ENCODE measurements at regions not wholly inside any gene's neighbourhood (a gene's known extent, or its start where the extent isn't known, plus 50 kb on each side); places are given as distances from the start of the nearest gene placed in this dataset.
A peak's percentile ranks its signal among the peaks of the same experiment; 100 is the strongest.

DNA sequence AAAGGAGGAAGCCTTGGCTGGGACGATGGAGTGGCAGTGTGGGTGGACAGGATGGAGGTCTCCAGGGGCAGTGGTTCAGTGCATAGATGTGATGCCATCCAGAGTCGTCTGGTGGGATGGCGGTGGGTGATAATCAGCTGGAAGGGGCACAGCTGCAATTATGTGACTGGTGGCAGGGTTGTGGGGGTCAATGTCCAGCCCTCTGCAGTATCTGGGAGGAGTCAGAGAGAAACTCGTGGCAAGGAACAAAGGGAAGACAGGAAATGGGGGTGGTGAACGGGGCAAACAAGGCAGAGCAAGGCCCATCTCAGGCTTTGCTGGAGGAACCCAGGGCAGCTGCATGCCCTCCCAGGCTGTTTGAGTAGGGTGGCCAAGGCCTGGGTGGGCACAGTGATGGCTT, 118.3 kb upstream of the USP24 start:
- no peak for DNase-seq

DNA sequence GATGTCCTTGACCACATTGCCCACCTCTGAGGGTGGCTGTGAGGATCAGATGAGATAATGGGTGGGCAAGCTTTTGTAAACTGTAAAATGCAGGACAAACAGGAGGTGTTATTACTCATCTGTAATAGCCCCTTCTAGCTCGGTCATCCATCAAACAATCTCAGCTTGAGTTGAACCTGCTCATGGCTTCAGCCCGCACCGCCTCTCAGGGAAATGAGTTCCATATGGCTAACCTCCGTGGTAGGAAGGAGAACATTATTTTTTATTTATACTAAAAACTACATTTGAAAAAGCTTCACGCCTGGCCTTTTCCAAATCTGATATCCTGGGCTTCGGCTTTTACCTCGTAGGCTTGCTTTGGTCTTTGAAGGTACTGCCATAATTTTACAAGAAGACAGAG, 116.2 kb upstream of the USP24 start:
- no peak for DNase-seq

DNA sequence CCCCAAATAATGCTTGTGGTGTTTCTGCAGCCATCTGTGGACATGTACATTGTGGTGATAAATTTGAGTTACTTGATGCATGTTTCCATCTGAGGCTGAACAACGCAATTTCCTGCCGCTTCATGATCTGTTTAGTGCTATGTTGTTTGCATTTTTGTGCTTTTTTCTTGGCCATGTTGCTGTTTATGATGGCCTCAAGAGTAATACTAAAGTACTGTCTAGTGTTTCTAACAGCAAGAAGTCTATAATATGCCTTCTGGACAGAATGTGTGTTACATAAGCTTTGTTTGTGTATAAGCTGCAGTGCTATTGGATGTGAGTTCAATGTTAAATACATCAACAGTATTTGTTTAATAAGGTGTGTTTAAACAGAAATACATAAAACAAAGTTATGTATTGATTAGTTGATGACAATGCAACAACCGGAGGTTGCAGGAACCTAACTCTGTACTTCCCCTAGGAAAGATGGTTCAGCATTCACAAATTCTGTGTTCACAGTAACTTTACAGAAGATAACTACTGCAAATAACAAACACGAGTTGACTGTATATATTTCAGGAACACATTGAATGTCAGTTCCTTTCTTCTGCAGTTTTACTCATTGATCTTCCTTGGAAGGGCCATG, 114.8 kb upstream of the USP24 start:
- DNase-seq: no peak

DNA sequence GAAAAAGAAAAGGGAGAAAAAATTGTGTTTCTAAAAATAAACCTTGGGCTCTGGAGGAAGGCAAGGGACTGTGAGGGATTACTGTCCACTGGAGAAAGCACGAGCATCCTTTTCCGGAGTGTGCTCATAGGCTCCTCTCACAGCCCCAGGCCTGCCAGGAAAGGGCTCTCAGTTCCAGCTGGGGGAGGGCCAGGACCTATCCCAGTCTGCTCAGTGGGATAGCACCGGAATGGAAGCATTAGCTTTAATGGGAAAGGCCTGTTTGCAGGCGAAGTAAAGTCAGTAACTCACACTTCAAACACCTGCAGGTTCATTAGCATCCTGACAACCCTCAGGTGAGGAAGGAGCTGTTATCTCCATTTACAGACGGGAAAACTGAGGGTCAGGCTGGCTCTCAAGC, 113.9 kb upstream of the USP24 start:
- DNase-seq: no peak

DNA sequence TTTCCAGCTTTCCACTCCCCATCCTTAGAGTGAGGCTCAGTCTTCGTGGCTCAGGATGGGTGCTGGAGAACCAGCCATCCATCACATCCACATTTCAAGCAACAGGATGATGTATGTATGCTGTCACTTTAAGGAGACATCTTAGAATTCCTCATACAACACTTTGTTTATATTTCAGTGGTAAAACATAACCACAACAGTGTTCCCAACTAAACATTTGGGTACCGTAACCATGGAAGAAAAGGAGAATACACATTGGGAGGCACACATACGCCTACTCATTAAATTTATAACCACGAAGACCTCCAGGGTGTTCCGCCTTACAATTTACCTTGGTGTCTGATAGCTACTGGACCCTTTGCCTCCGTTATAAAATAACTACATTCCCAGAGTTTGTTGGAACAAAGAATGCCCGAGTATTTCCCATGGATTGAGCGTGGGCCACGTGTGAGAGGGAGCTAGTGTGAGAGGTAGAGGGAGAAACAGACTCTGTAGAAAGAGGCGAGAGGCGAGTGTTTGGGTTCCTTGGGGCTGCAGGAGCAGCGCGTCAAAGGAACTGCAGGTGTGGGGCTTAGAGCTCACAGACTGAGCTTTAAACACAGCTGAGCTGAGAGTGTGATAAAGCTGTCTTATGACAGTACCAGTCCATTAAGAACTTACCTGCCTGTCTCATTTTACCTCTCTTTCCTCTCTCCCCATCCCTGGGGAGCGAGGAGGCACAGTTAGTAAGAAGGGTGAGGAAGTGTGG, 111.5 kb upstream of the USP24 start:
- no peak for DNase-seq

DNA sequence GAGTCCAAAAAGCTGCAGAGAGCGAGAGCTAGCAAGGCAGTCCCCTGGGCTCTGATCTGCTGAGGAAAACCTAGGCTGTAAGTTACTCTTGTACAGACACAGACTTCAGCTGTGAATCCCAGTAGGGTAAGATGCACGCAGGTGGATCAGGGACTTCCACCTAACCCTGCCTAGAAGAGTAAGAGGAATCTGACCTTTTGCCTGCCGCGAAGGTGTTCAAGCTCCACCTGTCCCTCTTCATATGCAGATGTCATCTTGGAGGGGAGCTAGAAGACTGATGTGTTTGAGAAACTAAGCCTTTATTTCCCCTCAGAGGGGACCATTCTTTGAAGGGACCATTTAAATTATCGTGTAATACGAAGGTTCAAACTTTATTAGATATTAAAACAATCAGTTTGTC, 108.6 kb upstream of the USP24 start:
- DNase-seq: no peak

DNA sequence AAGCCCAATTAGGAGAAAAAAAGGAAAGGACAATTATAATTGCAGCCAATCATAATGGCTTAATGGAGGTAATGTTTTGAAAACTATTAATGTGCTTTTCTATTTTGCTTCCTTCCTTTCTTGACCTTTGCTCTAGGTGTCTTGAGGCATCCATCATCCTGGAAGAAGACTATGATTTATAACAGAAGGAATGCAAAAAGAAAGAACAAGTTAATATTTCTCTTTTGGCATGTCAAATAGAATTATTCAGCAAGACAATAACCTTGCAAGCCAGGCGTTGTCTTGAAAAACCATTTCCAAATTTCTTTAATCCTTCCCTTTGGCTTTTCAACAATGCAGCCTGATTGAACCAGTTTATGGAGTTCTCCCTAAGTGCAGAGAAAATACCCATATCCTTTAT, 107.7 kb upstream of the USP24 start:
- DNase-seq: no peak

DNA sequence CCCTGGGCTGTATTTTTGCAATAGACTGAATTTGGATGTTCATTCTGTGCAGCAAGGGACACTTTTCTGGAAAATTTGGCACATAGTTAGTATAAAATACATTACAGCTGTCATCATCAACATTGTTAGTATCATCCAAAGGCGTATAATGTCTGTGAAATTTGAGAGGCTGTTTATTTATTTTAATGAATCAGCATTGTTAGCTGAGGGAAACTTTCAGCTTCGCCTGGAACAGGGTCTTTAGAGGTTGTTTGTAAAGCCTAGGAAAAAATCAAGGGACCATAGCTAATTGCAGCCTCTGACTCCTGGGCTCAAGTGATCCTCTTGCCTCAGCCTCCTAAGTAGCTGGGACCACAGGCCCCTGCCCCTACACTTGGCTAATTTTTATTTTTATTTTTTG, 106.8 kb upstream of the USP24 start:
- DNase-seq: no peak

DNA sequence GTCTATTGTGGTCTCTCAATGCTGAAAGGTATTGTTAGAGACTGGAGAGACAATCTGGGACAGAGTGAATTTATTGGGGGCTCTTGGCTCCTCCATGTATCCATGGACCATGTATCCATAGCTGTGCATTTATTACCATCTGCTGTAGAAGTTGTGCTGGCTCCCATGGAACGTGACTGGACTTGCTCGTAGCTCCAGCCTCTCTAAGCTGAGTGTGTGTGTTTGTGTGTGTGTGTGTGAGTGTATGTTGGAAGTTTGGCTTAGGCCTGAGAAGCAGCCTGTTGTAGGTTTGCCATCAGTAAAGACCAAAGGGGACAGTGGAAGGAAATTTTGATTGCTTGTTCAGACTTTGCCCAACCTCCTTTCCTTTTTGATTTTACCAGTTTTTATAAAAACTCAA, 105.7 kb upstream of the USP24 start:
- no peak for DNase-seq

DNA sequence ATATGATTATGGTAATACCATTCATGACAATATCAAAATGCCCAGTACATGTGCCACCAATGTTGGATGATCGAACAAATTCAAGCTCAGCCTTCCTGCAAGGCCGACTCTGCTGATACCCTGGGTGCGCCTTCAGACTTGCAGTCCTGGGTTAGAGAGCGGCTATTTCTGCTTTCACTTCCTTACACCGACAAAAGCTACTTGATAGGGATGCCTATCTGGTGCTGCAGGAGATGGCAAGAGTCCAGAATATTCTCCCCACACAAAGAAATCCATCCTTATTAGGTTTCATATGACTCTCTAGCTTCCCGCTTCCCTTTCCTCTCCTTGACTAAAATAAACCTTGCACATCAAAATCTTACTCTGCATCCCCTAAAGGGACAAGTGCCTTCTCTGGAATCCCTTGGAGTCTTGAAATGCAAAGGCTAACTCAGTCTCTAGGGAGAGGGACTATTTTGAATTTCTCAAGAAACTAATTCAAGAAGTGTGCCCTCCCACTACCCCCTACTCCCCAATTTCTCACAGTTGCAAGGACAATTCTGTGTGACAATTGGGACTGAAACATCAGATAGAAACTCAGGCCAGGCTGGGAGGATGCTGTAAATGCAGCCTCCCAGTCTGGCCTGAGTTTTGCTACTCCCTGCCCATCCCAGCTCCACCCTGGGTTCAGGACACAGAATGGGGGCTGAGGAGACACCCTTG, 103.1 kb upstream of the USP24 start:
- no peak for DNase-seq

DNA sequence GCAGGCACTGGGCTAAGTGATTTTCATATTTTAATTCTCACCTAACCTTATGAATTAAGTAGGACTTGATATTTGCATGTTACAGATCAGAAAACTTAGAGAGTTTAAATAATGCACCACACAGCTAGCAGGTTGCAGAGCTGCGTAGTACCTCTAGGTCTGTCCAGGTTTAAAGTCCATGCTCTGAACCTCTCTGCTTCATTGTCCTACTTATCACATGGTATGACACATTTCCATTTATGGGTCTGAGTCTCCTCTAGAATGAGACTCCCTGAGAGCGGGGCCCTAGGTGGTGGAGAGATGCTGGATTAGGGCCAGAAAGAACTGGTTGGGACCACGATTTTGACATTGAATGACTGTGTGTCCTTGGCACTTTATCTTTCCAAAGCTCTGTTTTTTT, 102.5 kb upstream of the USP24 start:
- DNase-seq: no peak

DNA sequence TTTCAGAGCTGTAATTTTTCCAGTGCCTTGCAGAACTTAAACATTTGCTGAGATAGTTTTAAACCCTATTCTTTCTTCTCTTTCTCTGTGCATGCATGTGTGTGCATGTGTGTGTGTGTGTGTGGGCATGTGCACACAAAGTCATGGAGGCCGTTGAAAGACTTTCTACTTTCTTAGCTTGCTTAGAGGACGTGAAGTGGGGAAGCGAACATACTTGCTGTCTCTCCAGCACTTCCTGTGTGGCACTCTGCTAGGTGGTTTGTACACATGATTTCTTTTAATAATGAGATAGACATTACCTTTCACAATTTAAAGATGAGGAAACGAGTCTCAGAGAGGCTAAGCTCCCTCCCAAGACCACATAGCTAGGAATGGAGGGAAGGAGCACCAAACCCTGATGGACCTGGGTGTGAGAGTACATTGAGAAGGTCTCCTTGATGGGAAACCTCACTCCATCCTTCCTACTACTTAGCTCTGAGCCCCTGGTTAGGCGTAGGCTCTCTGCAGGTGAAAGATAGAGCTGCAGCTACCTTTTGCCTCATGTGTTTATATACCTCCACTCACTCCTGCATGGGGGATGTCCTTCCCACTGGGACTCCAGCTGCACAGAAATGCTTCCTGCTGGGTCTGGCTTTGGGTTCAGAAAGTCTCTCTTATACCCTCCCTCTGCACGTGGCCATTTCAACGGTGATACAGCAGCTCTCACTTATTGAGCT, 101.9 kb upstream of the USP24 start:
- DNase-seq: no peak

DNA sequence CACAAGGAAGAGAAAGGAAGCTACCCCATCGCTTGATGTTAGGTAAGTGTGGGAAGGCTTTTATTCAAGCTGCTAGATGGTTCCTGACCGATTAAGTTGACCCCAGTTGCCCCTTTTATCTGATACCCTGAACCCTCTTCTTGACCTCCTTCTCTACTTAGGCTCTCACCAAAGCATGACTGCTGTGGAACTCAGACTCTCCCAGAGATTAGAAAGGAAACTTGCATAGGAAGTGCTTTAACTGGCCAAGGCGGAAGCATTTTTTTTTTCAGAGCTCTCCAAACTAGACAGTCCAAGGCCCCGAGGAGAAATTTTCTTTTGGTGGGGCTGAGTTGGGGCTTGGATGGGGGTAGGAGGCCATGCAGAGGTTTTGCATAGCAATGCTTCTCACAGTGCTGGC, 101.3 kb upstream of the USP24 start:
- DNase-seq: no peak

DNA sequence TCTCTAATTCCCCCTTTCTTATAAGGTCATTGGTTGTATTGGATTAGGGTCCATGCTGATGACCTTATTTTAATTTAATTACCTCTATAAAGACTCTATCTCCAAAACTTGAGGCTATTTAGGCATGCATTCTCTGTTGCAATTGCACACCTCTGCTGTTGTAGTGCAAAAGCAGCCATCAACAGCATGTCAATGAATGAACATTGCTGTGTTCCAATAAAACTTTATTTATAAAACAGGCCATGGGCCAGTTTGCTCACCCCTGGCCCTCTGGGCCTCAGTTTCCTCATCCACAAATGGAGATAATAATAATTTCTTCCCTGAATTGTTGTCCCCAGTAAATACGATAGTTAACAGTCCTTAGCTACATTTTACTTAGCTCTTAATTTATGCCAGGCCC, 100.4 kb upstream of the USP24 start:
- no peak for DNase-seq

DNA sequence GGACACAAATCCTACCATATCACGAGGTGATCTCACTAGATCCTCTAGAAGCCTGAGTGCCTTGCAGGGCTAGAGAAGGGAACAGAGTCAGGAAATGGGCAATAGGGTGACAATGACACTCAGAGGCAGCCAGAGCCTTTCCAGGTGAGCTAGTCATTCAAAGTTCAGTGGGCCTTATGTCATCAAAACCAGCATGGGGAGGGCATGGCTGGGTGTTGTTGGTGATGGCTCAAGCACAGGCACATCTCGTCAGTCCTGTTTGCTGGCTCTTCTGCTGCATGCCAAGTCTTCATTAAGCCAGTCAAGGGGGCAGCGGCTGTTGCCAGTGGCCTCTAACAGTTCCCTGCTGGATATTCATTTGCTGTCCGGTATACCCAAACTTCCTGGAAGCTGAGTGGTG, 99.6 kb upstream of the USP24 start:
- no peak for DNase-seq

DNA sequence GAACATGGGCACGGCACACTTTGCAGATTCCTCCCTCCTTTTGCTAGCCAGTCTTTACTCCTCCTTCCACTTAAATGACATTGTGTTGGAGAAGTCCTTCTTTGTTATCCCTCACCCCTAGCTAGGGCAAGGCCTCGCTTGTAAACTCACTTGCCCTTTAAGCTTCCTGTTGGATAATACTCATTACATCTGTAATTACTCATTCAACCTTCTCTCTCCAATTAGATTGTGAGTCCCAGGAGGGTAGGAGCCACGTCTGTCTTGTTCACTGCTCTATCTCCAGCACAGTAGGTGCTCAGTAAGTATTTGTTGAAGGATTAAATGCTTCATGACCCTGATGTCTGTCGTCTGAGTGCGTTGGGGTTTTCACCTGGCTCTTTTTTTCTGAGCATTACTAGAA, 98.7 kb upstream of the USP24 start:
- no peak for DNase-seq

DNA sequence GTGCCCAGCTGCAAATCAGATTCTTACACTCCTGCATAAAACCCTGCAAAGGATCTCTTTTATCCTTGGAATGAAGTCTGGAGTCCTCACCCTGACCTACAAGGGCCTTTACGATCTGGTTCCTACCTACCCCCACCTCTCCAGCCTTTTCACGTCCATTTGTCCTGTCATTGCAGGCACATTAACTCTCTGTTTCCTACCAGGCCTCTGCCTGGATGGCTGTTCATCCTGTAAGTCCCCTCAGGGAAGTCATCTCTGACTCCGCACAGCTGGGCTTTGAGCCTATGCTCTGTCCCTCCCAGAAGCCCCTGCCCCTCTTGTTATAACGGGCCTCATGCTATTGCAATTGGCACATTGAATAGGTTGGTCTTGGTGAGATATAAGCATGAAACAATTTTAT, 96.8 kb upstream of the USP24 start:
- DNase-seq: no peak

DNA sequence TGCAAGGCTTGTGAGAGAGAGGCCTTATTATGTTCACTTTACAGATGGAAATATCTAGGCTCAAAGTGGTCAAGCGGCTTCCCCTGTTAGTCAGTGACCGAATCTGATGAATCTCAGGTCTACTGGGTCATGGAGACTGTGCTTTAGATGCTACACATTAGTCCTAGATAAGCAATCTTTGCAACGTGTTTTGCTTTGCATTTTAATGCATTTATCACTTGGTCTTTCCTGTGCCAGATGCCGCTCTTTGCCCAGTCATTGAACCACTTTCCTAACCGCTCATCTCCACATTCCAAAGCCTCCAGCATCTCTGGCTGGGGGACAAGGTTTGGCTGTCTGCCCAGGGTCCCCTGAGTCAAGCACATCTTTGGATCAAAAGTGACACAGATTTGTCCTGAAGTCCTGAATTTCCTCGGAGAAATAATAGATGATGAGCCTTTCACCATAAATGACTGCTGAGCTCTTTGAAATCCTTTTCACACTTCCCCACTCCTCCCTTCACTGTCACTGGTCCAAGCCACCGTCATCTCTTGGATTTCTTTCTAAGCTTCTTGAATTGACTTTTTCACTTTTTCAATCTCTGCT, 96.0 kb upstream of the USP24 start:
- no peak for DNase-seq

DNA sequence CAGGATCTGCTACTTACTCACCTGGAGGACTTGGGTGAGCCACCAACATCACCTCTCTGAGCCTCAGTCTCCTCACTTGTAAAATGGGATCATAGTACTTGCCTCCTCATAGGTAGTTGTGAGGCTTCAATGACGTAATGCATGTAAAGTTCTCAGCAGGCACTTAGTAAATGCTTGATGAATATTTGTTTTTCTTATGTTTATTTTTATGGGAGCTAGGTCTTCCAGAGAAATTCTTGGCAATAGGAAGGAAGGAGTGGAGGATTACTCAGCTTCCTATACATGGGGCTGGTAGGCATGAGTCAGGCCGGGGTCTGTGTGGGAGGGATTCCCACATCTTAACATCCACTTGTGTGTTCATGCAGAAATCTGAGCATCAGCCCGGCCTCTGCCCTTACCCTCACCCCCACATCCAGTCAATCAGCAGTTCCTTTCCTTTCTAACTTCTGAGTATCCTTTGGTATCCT, 95.4 kb upstream of the USP24 start:
- peak in 1 of 2 experiments; percentile 6 for DNase-seq

DNA sequence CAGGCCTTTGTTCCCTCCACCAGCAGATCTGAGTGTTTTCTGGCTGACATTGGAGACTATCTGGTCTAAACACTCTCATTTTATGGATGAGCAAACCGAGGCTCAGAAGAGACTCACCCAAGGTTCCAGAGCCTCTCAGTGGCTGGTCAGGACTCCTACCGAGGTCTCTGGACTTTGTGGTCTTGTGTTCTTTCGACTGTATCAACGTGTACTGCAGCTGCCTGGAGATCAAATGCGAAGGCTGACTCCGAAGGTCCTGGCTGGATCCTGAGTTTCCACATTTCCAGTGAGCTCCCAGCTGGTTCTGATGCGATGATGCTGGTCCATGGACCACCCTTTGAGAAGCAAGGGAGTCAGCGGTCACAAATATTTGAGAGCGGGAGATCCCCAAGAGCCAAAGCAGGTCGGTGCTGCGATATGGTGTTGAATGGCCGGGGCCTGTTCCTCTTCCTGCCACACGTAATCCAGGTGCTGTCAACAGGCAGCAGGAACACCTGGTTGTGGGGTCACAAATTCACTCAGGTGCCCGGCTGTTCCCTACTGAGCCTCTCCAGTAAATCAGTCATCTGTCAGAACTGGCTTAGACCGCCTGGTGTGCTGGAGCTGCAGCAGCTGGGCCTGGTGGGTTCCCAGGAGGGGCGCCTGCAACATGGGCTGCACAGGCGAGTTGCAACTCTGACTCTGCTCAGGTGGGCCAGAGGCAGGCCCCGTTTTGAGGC, 94.8 kb upstream of the USP24 start:
- DNase-seq: no peak

DNA sequence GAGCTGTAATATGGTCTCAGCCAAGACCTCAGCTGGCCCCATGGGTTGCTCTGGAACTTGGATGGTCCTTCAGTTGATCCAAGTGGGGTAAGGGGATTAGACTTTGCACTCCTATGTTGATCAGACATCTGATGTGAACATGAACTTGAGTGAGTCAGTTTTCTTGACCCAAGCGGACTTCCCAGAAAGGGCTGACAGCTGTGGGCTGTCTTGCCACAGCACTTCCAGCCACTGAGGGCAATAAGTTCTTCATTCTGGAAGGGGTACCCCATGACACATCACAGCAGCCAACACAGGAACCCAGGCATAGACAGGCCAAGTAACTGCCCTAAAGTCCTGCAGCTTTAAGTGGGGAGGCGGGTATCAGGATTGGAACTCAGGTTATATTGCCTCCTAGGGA, 93.9 kb upstream of the USP24 start:
- DNase-seq: no peak

DNA sequence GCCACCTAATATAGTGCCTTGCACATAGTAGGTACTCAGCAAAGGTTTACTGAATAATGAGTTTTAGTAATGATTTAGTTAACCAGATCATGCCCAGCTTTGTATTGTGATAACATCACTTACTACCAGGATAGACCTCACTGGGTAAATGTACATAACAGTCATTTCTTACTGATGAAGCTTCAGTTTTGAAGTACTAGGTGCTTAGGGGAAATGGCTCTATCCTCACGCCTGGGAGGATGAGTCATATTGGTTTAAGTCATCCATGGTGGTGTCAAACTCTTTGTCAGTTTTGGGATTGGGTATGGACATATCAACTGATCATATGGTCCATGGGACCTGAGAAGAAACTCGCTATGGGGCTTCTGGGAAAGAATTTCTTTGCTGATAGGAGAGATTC, 90.6 kb upstream of the USP24 start:
- DNase-seq: no peak

Measured in stimulated activated CD4-positive, alpha-beta T cell treated with anti-CD3 and anti-CD28 coated beads, Interleukin-4, amount 100 ng/mL, for 4 hours (primary cell).